Activated naive CD4-positive, alpha-beta T cell treated with anti-CD3 and anti-CD28 coated beads, Interleukin-2, amount 10 ng/mL, durations not matched to agents 7 days and 5 days (primary cell): ENCODE measurements at regions not wholly inside any gene's neighbourhood (a gene's known extent, or its start where the extent isn't known, plus 50 kb on each side); places are given as distances from the start of the nearest gene placed in this dataset.
A peak's percentile ranks its signal among the peaks of the same experiment; 100 is the strongest.

Source experiments
- CTCF ChIA-PET: fragments of 350-600 bp; sonication (Branson Sonifier 250); formaldehyde crosslinking; loops from one replicate; lab custom pipeline; 2021; ENCODE audit warnings: antibody characterized with exemption; lab: Charles Lee
- DNase-seq: peaks from one replicate; pipeline ENCODE4 v3.0.0-alpha.2; 2020
- H3K27ac Mint-ChIP-seq: one replicate; pipeline ENCODE4 v1.8.0; 2021; ENCODE audit warnings: mild to moderate bottlenecking, moderate library complexity, mixed read lengths
- H3K27me3 Mint-ChIP-seq: one replicate; pipeline ENCODE4 v1.8.0; 2021; ENCODE audit warnings: mild to moderate bottlenecking, mixed read lengths
- H3K36me3 Mint-ChIP-seq: one replicate; pipeline ENCODE4 v1.8.0; 2021; ENCODE audit warnings: mixed read lengths
- H3K4me1 Mint-ChIP-seq: one replicate; pipeline ENCODE4 v1.8.0; 2021; ENCODE audit warnings: mixed read lengths
- H3K4me3 Mint-ChIP-seq: one replicate; pipeline ENCODE4 v1.8.0; 2021; ENCODE audit warnings: mild to moderate bottlenecking, moderate library complexity, mixed read lengths
- H3K9me3 Mint-ChIP-seq: one replicate; pipeline ENCODE4 v1.8.0; 2021; ENCODE audit warnings: mixed read lengths

- no peak overlapping the region for H3K4me3 Mint-ChIP-seq
Measured at GRCh38 chr9:16191691-16192402, 639.0 kb downstream of the CCDC171 start.

GRCh38 chr9:16192403-16193017 is 639.7 kb downstream of the CCDC171 start:
- Mint-ChIP-seq H3K27me3 (no peaks in the 10 kb centered on the region), H3K9me3 (peaks cover 7% of the 10 kb centered on the region), H3K36me3 (no peaks in the 10 kb centered on the region), H3K4me3 (no peak overlapping the region), H3K27ac (no peak overlapping the region), H3K4me1 (no peaks in the 10 kb centered on the region)
- CTCF ChIA-PET = interaction anchor here (0.9 kb wide), 1 partner anchor 150 kb away, joined by 3 read pairs; no protein-coding TSS in a partner anchor
- DNase-seq = no peak

More at GRCh38 chr9:16191691-16192402, 639.0 kb downstream of the CCDC171 start:
- CTCF ChIA-PET = no interaction called here
- H3K4me1 Mint-ChIP-seq = no peaks in the 10 kb centered on the region
- no peaks in the 10 kb centered on the region for H3K27me3 Mint-ChIP-seq
- peak; percentile 36 for DNase-seq
- no peak overlapping the region for H3K27ac Mint-ChIP-seq
- H3K36me3 Mint-ChIP-seq = no peaks in the 10 kb centered on the region
- H3K9me3 Mint-ChIP-seq = peaks cover 7% of the 10 kb centered on the region

- Mint-ChIP-seq H3K27ac (no peak overlapping the region), H3K4me1 (no peaks in the 10 kb centered on the region), H3K27me3 (no peaks in the 10 kb centered on the region), H3K4me3 (no peak overlapping the region), H3K36me3 (no peaks in the 10 kb centered on the region), H3K9me3 (peaks cover 7% of the 10 kb centered on the region)
- no peak for DNase-seq
- CTCF ChIA-PET = interaction anchor here (0.9 kb wide), 1 partner anchor 150 kb away, joined by 3 read pairs; no protein-coding TSS in a partner anchor
Measured at GRCh38 chr9:16193066-16193465, 640.2 kb downstream of the CCDC171 start.

GRCh38 chr9:16196206-16196605 is 643.4 kb downstream of the CCDC171 start:
- no peak overlapping the region for H3K4me3 Mint-ChIP-seq

GRCh38 chr9:16197578-16198370 is 644.9 kb downstream of the CCDC171 start:
- no peaks in the 10 kb centered on the region for H3K4me1 Mint-ChIP-seq
- H3K36me3 Mint-ChIP-seq = no peaks in the 10 kb centered on the region
- H3K27ac Mint-ChIP-seq = no peak overlapping the region
- H3K9me3 Mint-ChIP-seq = no peaks in the 10 kb centered on the region
- no peaks in the 10 kb centered on the region for H3K27me3 Mint-ChIP-seq
- CTCF ChIA-PET = no interaction called here
- no peak overlapping the region for H3K4me3 Mint-ChIP-seq
- DNase-seq = no peak

More at GRCh38 chr9:16196206-16196605, 643.4 kb downstream of the CCDC171 start:
- CTCF ChIA-PET = no interaction called here
- DNase-seq = no peak
- Mint-ChIP-seq H3K36me3 (no peaks in the 10 kb centered on the region), H3K4me1 (no peaks in the 10 kb centered on the region), H3K9me3 (no peaks in the 10 kb centered on the region), H3K27ac (no peak overlapping the region), H3K27me3 (no peaks in the 10 kb centered on the region)

GRCh38 chr9:16198996-16199395 is 646.2 kb downstream of the CCDC171 start:
- Mint-ChIP-seq H3K27ac (no peak overlapping the region), H3K4me3 (no peak overlapping the region), H3K27me3 (no peaks in the 10 kb centered on the region), H3K9me3 (no peaks in the 10 kb centered on the region), H3K4me1 (no peaks in the 10 kb centered on the region), H3K36me3 (no peaks in the 10 kb centered on the region)
- CTCF ChIA-PET = no interaction called here
- no peak for DNase-seq

- no peaks in the 10 kb centered on the region for H3K36me3 Mint-ChIP-seq
- H3K9me3 Mint-ChIP-seq = peaks cover 5% of the 10 kb centered on the region
- H3K27ac Mint-ChIP-seq = no peak overlapping the region
- CTCF ChIA-PET = no interaction called here
- H3K4me1 Mint-ChIP-seq = no peaks in the 10 kb centered on the region
- DNase-seq = no peak
- H3K4me3 Mint-ChIP-seq = no peak overlapping the region
- H3K27me3 Mint-ChIP-seq = no peaks in the 10 kb centered on the region
Measured at GRCh38 chr9:16202221-16202620, 649.4 kb downstream of the CCDC171 start.

GRCh38 chr9:16202914-16203728 is 650.3 kb downstream of the CCDC171 start:
- Mint-ChIP-seq H3K9me3 (peaks cover 5% of the 10 kb centered on the region), H3K36me3 (no peaks in the 10 kb centered on the region), H3K4me1 (no peaks in the 10 kb centered on the region), H3K27ac (no peak overlapping the region), H3K4me3 (no peak overlapping the region), H3K27me3 (no peaks in the 10 kb centered on the region)
- CTCF ChIA-PET = no interaction called here
- no peak for DNase-seq

- H3K4me3 Mint-ChIP-seq = no peak overlapping the region
- CTCF ChIA-PET = no interaction called here
- no peak overlapping the region for H3K27ac Mint-ChIP-seq
- no peaks in the 10 kb centered on the region for H3K36me3 Mint-ChIP-seq
- no peak for DNase-seq
- H3K4me1 Mint-ChIP-seq = no peaks in the 10 kb centered on the region
- no peaks in the 10 kb centered on the region for H3K27me3 Mint-ChIP-seq
- peaks cover 5% of the 10 kb centered on the region for H3K9me3 Mint-ChIP-seq
Measured at GRCh38 chr9:16203729-16204573, 651.1 kb downstream of the CCDC171 start.

GRCh38 chr9:16205455-16205854 is 652.6 kb downstream of the CCDC171 start:
- no peak overlapping the region for H3K4me3 Mint-ChIP-seq
- DNase-seq = no peak
- no peaks in the 10 kb centered on the region for H3K36me3 Mint-ChIP-seq
- CTCF ChIA-PET = no interaction called here
- H3K27me3 Mint-ChIP-seq = no peaks in the 10 kb centered on the region
- H3K9me3 Mint-ChIP-seq = peaks cover 5% of the 10 kb centered on the region
- H3K27ac Mint-ChIP-seq = no peak overlapping the region
- no peaks in the 10 kb centered on the region for H3K4me1 Mint-ChIP-seq

GRCh38 chr9:16206518-16206917 is 653.7 kb downstream of the CCDC171 start:
- H3K27me3 Mint-ChIP-seq = no peaks in the 10 kb centered on the region
- no peak overlapping the region for H3K4me3 Mint-ChIP-seq
- no peaks in the 10 kb centered on the region for H3K36me3 Mint-ChIP-seq
- no peak for DNase-seq
- H3K4me1 Mint-ChIP-seq = no peaks in the 10 kb centered on the region
- H3K9me3 Mint-ChIP-seq = peaks cover 5% of the 10 kb centered on the region
- CTCF ChIA-PET = no interaction called here
- H3K27ac Mint-ChIP-seq = no peak overlapping the region

GRCh38 chr9:16207161-16207560 is 654.3 kb downstream of the CCDC171 start:
- H3K4me3 Mint-ChIP-seq = no peak overlapping the region
- H3K4me1 Mint-ChIP-seq = no peaks in the 10 kb centered on the region
- no peaks in the 10 kb centered on the region for H3K27me3 Mint-ChIP-seq
- no peaks in the 10 kb centered on the region for H3K36me3 Mint-ChIP-seq
- no peak for DNase-seq
- H3K9me3 Mint-ChIP-seq = peaks cover 10% of the 10 kb centered on the region
- no peak overlapping the region for H3K27ac Mint-ChIP-seq
- CTCF ChIA-PET = no interaction called here

GRCh38 chr9:16210440-16210839 is 657.6 kb downstream of the CCDC171 start:
- no peak for DNase-seq
- no peak overlapping the region for H3K27ac Mint-ChIP-seq
- H3K4me1 Mint-ChIP-seq = no peaks in the 10 kb centered on the region
- no peaks in the 10 kb centered on the region for H3K36me3 Mint-ChIP-seq
- H3K27me3 Mint-ChIP-seq = no peaks in the 10 kb centered on the region
- CTCF ChIA-PET = no interaction called here
- peaks cover 8% of the 10 kb centered on the region for H3K9me3 Mint-ChIP-seq
- no peak overlapping the region for H3K4me3 Mint-ChIP-seq
